ENCODE measurements at regions not wholly inside any gene's neighbourhood (a gene's known extent, or its start where the extent isn't known, plus 50 kb on each side); places are given as distances from the start of the nearest gene placed in this dataset.
"Not testable (repeated sequence)": the region's sequence is repeated elsewhere in the genome, so short reads cannot be mapped to it uniquely, and the experiment has no call there.

GRCh38 chr6:81517455-81517854, 235.0 kb downstream of the TENT5A start:
- DNase-seq (ENCODE audit: low spot score): no peak
- TF ChIP-seq, protein P1, sequence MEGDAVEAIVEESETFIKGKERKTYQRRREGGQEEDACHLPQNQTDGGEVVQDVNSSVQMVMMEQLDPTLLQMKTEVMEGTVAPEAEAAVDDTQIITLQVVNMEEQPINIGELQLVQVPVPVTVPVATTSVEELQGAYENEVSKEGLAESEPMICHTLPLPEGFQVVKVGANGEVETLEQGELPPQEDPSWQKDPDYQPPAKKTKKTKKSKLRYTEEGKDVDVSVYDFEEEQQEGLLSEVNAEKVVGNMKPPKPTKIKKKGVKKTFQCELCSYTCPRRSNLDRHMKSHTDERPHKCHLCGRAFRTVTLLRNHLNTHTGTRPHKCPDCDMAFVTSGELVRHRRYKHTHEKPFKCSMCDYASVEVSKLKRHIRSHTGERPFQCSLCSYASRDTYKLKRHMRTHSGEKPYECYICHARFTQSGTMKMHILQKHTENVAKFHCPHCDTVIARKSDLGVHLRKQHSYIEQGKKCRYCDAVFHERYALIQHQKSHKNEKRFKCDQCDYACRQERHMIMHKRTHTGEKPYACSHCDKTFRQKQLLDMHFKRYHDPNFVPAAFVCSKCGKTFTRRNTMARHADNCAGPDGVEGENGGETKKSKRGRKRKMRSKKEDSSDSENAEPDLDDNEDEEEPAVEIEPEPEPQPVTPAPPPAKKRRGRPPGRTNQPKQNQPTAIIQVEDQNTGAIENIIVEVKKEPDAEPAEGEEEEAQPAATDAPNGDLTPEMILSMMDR (IDR thresholded peaks at IDR 0.05; ENCODE audit: extremely low read depth, insufficient read depth, missing control alignments): no peak
- in situ Hi-C loops (cut with MboI; ENCODE audit: low pct_unique_long_range_greater_than_20kb, low sequenced_read_pairs, unreplicated experiment): no loop called here

GRCh38 chr6:81515562-81516453, 236.7 kb downstream of the TENT5A start:
- no peak for DNase-seq (ENCODE audit: low spot score)
- in situ Hi-C loops (cut with MboI; ENCODE audit: low pct_unique_long_range_greater_than_20kb, low sequenced_read_pairs, unreplicated experiment): no loop called here
- TF ChIP-seq, protein P1 (IDR thresholded peaks at IDR 0.05; ENCODE audit: extremely low read depth, insufficient read depth, missing control alignments): no peak

DNA sequence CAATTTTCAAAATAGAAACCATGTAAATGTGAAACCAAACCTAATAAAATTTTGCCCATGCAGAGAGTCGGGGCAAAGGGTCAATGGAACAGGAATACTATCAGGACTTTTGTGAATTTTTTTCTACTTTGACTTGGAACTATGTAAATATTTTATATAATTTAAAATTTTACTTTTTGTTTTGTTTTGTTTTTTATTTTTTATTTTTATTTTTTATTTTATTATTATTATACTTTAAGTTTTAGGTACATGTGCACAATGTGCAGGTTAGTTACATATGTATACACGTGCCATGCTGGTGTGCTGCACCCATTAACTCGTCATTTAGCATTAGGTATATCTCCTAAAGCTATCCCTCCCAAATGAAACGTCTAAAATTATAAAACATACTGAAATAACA, 238.3 kb downstream of the TENT5A start:
- in situ Hi-C loops (cut with MboI; ENCODE audit: low pct_unique_long_range_greater_than_20kb, low sequenced_read_pairs, unreplicated experiment); DNase-seq (ENCODE audit: low spot score): not testable (repeated sequence)

- TF ChIP-seq, protein P1 (IDR thresholded peaks at IDR 0.05; ENCODE audit: extremely low read depth, insufficient read depth, missing control alignments): no peak
- DNase-seq (ENCODE audit: low spot score): no peak
- in situ Hi-C loops (cut with MboI; ENCODE audit: low pct_unique_long_range_greater_than_20kb, low sequenced_read_pairs, unreplicated experiment): no loop called here
Observed at GRCh38 chr6:81511423-81511822, 241.1 kb downstream of the TENT5A start.

- TF ChIP-seq, protein P1 (IDR thresholded peaks at IDR 0.05; ENCODE audit: extremely low read depth, insufficient read depth, missing control alignments): no peak
- in situ Hi-C loops (cut with MboI; ENCODE audit: low pct_unique_long_range_greater_than_20kb, low sequenced_read_pairs, unreplicated experiment): no loop called here
- no peak for DNase-seq (ENCODE audit: low spot score)
Observed at GRCh38 chr6:81495999-81496398, 256.5 kb downstream of the TENT5A start.

DNA sequence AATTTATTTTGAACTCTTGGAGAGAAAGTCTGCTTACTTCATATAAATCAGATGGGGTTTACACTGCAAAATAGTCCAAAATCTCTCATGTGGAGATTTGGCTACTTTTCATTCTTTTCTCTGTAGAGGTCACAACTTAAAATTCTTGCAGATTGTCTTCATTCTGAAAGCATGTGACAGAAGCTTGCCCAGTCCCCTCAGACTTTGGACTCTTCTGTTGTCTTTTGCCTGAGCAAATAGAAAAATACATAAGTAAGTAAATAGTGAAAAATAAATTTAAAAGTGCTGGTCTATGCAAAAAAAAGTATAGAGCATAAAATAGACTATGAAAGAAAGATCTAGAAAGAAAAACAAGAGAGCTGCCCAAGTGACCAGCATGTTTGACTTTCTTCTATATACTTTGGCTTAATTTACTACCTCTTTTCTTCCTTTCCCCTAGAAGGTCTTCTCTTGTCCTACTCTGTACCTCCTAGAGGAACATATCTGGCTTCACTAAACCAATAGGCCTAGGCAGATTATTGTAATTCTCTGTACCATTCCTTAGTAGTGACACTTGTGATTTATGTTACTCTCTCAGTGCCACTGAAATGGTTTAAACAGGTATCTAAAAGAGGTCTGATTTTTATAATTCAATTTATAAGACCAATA, 260.9 kb downstream of the TENT5A start:
- TF ChIP-seq, protein P1 (IDR thresholded peaks at IDR 0.05; ENCODE audit: extremely low read depth, insufficient read depth, missing control alignments): no peak
- in situ Hi-C loops (cut with MboI; ENCODE audit: low pct_unique_long_range_greater_than_20kb, low sequenced_read_pairs, unreplicated experiment): no loop called here
- DNase-seq (ENCODE audit: low spot score): no peak

DNA sequence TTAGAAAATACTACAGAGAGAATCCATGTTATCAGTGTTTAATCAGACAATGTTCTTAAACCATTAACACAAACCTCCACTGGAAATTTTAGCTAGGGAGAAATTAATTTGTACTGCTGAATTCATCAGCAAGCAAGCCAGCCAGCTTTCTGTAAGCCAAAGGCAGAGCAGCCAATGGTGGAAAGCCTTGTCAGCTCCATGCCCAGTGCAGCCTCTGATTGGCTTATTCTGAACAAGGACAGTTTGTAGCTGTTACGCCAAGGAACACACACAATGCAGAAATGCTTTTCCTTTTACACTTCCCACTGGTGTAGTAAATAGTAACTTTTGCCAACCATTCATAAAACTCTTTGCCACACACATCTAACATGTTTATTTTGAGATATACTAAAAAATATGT, 265.0 kb downstream of the TENT5A start:
- in situ Hi-C loops (cut with MboI; ENCODE audit: low pct_unique_long_range_greater_than_20kb, low sequenced_read_pairs, unreplicated experiment): no loop called here
- DNase-seq (ENCODE audit: low spot score): no peak

More for the DNA sequence above, 265.0 kb downstream of the TENT5A start:
- TF ChIP-seq, protein P1 (IDR thresholded peaks at IDR 0.05; ENCODE audit: extremely low read depth, insufficient read depth, missing control alignments): no peak

All from GM13977 (cell line).